Jurkat, Clone E6-1 (cell line): ENCODE measurements at regions not wholly inside any gene's neighbourhood (a gene's known extent, or its start where the extent isn't known, plus 50 kb on each side); places are given as distances from the start of the nearest gene placed in this dataset.
A peak's percentile ranks its signal among the peaks of the same experiment; 100 is the strongest.

Experiments used
- DNase-seq: peaks from one replicate; pipeline ENCODE4 v3.0.0-alpha.2; 2011; ENCODE audit warnings: low read depth, low spot score
- H3K4me3 ChIP-seq: 2 replicates; pipeline ENCODE4 v1.5.1; 2011; ENCODE audit warnings: mild to moderate bottlenecking, low read length, control low read depth, moderate library complexity

GRCh38 chr1:36652586-36652985 is 169.9 kb upstream of the CSF3R start:
- no peak overlapping the region for H3K4me3 ChIP-seq
- DNase-seq, result no peak

DNA sequence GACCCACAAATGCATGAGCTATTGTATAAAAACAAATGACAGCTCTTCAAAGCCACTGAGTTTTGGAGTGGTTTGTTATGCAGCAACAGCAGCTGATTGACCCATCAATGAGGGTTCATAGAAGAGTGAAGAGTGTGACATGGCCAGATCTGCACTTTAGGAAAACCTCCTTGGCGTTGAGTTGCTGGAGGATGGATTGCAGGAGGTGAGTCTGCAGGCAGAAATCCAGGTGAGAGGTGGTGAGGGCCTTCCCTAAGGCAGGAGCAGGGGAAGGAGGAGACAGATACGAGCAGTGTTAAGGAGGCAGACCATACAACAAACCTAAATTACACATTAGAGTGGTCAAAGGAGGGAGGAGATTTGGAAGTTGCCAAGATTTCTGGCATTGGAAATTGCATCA is 169.3 kb upstream of the CSF3R start:
- no peak for DNase-seq
- no peak overlapping the region for H3K4me3 ChIP-seq

- no peak for DNase-seq
- H3K4me3 ChIP-seq, result no peak overlapping the region
These were observed 168.6 kb upstream of the CSF3R start for GRCh38 chr1:36651176-36651910.

GRCh38 chr1:36650200-36651065 is 167.7 kb upstream of the CSF3R start:
- H3K4me3 ChIP-seq, result no peak overlapping the region
- DNase-seq, result peak; percentile 48

DNA sequence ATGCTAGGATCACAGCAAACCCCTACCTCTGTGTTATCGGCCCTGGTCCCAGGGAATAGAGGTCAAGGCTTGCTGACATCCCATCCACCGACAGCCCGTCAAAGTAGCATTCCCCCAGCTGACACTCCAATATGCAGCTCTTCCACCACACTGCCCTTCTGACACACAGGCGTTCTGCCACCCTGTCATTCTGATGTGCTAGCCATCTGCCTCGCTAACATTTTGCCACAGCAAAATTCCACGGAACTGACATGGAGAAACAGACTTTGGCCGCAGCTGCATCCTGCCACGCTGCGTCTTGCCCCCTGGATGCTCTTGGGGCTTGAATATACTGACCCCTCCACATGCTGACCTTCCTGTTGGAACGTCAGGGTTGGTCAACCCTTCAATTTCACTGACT is 163.2 kb upstream of the CSF3R start:
- no peak for DNase-seq
- H3K4me3 ChIP-seq, result no peak overlapping the region

DNA sequence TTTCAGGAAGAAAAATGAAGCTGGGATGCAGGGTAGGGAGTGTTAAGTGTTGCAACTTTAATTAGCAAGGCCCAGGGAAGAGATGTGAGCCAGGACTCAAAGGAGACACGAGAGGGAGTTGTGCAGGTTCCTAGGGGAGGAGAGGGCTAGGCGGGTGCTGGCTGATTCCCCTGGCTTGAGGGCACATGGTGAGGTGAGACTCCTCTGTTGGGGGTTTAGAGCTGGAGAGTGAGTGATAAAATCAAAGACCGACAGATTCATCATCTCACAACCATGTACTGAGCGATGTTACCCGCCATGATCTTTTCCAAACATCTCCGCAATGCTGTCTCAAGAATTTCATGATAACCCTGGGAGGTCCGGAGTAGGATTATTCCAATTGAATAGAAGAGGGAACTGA is 161.8 kb upstream of the CSF3R start:
- no peak overlapping the region for H3K4me3 ChIP-seq
- no peak for DNase-seq

DNA sequence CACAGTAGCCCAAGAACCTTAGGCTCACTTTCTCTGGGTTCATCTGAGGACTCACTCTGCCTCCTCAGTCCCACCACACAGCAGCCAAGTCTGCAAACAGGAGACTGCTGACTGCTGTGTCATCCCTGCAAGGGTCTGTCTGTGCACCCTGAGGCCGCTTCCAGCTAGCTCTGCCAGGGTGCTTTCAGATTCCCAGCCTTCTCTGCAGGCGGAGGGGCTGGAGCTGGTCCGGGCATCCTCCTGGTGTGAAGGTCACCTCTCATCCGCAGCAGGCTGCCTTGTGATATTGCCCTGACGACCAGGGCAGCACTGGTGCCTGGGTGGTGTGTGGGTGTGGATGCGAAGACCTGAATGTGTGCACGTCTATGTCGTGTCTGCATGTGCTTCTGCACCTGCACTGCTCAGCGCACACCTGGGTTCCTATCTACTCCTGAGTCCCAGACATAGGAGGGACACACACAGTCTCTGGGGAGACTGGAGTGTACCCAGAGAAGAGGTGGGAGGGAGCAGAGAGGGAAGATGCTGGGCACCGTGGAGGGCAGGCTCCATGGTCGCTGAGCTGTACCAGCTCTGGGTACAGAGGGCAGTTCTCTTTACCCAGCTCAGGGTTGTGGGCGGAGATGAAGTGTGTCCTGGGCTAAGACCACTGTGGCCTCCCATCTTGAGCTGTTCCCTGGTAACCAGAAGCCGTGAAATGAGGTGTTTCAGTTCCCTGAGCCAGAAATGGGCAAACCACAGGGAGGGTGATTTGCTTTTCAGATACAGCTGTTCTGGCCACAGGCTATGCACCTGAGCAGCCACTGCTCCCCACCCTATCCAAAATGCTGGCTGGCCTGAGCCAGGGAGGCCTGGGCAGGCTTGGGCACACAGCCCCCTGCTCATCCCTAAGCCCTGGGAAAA is 160.9 kb upstream of the CSF3R start:
- no peak overlapping the region for H3K4me3 ChIP-seq
- DNase-seq, result no peak

- DNase-seq, result no peak
- no peak overlapping the region for H3K4me3 ChIP-seq
These were observed 160.1 kb upstream of the CSF3R start for GRCh38 chr1:36642802-36643201.

GRCh38 chr1:36641776-36642175 is 159.1 kb upstream of the CSF3R start:
- H3K4me3 ChIP-seq, result no peak overlapping the region
- DNase-seq, result no peak

DNA sequence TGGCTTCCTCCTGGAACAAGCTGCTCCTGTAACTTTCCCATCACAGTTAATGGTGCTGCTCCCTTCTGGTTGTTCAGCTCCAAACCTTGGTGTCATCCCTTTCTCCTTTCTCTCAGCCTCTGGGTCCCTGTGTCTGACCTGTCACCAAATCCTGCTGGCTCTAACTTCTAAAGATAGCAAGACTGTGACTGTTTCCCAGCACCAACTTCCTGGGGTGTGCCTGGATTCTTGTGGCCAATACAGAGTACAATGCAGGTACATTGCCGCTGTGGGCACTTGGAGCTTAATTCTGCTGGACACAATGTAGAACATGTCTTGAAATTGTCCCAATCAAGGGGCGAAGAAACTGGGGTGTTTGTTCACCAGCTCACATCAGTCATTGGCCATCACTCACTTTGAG is 156.7 kb upstream of the CSF3R start:
- no peak for DNase-seq

DNA sequence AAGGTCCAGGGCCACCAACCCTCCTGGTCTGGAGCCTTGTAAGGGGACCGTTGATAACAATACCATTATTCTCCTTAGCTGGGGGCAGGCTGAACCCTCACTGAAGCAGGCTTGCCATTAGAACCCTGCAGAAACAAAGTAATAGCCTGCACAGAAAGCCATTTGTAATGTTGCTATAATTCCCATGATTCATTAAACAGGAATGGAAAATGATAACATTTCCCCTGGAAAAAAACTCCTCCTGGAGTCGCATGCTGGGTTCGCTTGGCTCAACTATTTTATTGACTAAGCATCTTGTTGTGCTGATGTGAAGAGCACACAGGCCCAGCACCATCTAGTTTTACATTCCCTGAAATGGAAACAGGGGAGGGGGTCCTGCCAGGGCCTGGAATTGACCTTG is 155.6 kb upstream of the CSF3R start:
- H3K4me3 ChIP-seq, result no peak overlapping the region
- no peak for DNase-seq

More for the DNA sequence above, 156.7 kb upstream of the CSF3R start:
- H3K4me3 ChIP-seq, result no peak overlapping the region

- no peak overlapping the region for H3K4me3 ChIP-seq
- DNase-seq, result no peak
These were observed 153.5 kb upstream of the CSF3R start for GRCh38 chr1:36636206-36636605.

DNA sequence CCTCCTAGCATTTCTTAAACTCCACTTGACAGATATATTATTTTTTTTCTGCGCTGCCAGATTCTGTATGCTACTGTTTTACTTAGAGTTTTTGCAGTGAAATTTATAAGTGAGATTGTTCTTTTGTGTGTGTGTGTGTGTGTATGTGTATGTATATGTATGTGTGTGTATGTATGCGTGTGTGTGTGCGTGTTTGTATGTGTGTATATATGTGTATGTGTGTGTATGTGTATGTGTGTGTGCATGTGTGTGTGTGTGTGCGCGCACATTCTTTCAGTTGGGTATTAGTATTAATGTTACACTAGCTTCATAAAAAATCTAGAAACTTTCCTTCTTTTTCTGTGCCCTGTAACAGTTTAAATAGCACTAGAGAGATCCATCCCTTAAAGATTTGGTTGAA is 152.6 kb upstream of the CSF3R start:
- H3K4me3 ChIP-seq, result no peak overlapping the region
- DNase-seq, result no peak

DNA sequence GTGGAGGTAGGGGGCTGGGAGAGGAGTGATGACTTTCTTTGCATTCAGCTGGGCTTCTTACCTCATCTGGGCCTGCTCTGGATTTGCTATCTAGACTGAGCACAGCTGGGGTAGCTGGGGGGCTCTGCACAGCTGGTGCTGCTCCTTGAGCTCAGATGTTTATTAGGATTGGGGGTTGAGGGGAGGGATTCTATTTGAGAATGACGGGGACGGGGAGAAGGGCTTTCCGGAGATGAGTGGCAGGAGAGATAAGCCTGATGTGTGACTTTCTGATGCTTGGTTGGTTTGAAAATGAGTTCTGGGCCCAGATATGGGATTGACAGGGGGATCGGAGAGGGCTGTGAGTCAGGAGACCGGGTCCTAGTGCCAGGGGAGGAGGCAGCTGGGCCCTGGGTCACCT is 146.1 kb upstream of the CSF3R start:
- DNase-seq, result no peak
- no peak overlapping the region for H3K4me3 ChIP-seq

DNA sequence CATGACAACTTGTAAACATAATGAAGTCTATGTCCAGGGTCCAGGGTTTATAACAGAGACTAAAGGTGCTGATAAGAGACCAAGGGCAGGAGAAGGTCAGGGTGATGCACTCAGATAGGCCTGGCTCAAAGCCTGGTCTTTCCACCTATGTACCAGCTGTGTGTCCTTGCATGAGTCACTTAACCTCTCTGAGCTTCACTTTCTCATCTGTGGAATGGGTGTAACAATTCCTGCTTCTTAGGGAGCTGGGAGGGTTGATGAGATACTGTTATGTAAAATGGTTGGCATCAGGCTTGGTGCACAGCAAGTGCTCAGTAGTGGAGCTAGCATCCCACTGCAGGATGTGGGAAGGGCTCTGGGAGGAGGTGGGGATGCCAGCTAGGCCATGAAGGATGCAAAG is 143.7 kb upstream of the CSF3R start:
- DNase-seq, result no peak
- H3K4me3 ChIP-seq, result no peak overlapping the region

DNA sequence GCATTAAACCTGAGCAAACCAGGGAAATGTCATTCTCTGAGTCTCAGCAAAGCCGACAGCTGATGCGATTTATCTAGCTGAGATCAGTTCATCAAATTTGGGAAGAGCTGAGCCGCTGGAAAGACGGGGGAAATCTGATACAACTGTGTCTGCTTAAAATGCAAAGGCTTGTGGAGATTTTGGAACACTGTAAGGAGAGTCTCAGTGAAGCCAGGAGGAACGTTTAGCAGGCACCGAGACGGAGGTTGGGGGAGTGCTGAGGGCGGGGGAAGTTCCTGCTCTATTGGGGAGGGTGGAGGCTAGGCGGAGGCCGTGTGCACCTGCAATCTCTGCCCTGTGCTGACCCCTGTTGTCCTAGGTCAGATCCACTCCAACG is 143.2 kb upstream of the CSF3R start:
- no peak for DNase-seq
- no peak overlapping the region for H3K4me3 ChIP-seq

DNA sequence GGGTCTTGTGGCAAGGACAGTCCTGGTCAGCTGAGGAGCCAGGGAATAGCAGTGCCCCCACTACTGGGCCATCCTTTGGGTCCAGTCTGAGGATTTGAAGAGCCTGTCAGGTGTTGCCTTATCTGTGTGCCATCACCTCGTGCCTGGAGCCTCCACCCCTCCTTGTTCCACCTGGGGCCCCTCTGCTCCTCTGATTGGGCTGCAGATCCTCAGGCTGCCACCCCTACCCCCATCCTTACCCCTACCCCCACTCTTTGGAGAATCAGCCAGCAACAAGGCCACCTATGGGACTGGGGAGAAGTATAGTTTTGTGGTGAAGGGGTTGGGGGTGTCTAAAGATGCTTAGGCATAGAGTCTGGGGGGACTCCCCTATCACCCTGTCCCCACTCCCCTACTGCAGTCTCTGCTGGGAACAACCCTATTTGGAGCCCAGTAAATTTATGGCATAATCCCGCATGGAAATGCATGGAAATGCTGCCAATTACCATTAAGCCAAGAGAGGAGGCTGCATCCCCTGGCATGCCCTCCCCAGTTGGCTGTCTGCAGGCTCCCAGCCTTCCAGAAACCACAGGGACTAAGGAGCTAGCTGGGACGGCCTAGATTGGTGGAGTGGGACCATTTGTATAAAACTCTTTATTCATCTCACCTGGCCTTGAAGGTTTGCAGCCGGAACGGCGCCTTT is 142.7 kb upstream of the CSF3R start:
- no peak for DNase-seq
- H3K4me3 ChIP-seq, result no peak overlapping the region

- DNase-seq, result no peak
- no peak overlapping the region for H3K4me3 ChIP-seq
These were observed 141.8 kb upstream of the CSF3R start for GRCh38 chr1:36624466-36624865.
